AG09309 (cell line): ENCODE measurements at regions not wholly inside any gene's neighbourhood (a gene's known extent, or its start where the extent isn't known, plus 50 kb on each side); places are given as distances from the start of the nearest gene placed in this dataset.

Experiments
- DNase-seq: peaks from one replicate; pipeline ENCODE4 v3.0.0-alpha.2; 2010; ENCODE audit warnings: low read depth
- H3K4me3 ChIP-seq: 2 replicates; pipeline ENCODE4 v1.5.1; 2011; ENCODE audit warnings: mild to moderate bottlenecking, low read depth, low read length, moderate library complexity; ENCODE audit not compliant: control insufficient read depth
- TF ChIP-seq, protein P1 (sequence below): IDR thresholded peaks from 2 replicates; pipeline ENCODE4 v1.5.1; 2011; ENCODE audit warnings: mild to moderate bottlenecking, low read depth, low read length, inconsistent platforms; ENCODE audit not compliant: insufficient read depth, control insufficient read depth; ENCODE audit errors: missing control alignments

DNA sequence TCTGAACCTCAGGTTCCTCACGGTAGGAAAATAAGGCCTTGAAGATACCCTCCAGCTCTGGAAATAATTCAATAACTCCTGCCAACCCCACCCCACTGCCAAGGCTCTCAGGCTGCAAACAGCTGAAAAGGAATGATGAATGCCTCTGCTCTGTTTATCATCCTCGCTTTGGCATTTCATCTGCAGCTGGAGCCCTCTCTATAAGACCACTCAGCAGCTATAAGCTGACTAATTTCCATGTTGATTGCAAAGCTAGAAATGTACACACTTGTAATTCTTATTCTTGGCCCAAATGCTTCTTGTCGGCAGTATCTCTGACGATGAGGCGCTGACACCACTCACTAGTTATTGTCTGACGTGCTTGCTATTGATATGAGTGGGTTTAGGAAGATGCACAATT lies 408.4 kb upstream of the NMUR2 start:
- no peak for DNase-seq
- H3K4me3 ChIP-seq: no peak overlapping the region
- TF ChIP-seq, protein P1, sequence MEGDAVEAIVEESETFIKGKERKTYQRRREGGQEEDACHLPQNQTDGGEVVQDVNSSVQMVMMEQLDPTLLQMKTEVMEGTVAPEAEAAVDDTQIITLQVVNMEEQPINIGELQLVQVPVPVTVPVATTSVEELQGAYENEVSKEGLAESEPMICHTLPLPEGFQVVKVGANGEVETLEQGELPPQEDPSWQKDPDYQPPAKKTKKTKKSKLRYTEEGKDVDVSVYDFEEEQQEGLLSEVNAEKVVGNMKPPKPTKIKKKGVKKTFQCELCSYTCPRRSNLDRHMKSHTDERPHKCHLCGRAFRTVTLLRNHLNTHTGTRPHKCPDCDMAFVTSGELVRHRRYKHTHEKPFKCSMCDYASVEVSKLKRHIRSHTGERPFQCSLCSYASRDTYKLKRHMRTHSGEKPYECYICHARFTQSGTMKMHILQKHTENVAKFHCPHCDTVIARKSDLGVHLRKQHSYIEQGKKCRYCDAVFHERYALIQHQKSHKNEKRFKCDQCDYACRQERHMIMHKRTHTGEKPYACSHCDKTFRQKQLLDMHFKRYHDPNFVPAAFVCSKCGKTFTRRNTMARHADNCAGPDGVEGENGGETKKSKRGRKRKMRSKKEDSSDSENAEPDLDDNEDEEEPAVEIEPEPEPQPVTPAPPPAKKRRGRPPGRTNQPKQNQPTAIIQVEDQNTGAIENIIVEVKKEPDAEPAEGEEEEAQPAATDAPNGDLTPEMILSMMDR: no peak

DNA sequence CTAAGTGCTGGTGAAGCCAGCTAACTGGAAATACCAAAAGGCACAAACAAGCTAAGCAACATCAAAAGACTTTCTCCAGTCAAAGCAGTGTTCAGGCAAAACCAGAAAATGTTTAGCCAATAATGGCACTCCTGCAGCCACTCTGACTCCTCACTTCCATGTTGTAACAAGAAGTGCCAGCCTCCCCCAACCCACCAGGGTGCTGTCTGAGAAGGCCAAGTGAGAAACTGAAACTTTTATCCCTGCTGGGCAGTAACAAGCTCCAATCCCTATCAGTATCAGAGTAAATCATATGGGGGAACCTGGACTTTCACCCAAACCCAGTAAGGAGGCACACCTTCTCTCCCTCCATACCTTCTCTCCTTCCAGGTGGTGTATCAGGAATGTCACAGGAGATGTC lies 414.8 kb upstream of the NMUR2 start:
- H3K4me3 ChIP-seq: no peak overlapping the region
- DNase-seq: no peak
- TF ChIP-seq, protein P1: no peak

DNA sequence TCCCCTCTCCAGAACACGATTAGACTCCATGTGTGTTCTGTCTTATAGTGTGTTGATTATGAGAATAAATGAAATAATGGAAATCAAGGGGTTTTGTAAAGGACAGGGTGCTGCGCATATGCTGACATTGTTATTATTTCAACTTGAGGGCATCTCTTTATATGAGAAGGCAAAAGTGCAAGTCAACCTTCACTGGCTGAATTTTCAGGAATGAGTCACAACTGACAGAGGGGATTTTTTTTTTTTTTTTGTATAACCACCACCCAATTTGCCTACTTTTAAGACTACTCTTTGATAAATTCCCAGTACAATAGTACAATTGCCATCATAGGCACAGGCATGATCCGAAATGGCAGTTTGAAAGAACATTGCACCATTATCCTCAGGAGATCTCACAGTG lies 419.2 kb upstream of the NMUR2 start:
- DNase-seq: no peak
- TF ChIP-seq, protein P1: no peak
- no peak overlapping the region for H3K4me3 ChIP-seq

DNA sequence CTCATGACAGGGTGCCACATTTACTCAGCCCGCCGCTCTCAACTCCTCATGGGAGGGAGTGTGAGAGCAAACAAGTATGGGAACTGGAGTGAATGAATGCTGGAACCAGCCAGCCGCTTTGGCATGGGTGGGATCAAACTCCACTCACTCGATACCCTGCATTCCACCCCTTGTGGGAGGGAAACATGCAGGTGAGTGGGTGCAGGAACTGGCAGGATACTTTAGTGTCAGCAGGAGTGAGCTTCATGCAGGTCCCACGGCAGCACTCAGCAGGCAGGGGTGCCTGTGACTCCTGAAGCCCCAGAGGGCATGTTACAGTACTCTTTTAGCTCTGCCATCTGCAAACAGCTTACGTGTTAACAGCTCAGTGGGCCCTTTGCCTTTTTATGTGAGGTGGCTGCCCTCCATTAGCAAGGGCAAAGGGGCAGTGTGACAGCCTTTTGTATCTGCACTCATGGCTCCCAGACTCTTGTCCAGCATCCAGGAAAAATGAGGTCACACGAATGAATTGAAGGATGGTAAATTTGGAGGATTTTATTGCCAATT lies 433.2 kb upstream of the NMUR2 start:
- H3K4me3 ChIP-seq: no peak overlapping the region
- TF ChIP-seq, protein P1: no peak
- DNase-seq: no peak

DNA sequence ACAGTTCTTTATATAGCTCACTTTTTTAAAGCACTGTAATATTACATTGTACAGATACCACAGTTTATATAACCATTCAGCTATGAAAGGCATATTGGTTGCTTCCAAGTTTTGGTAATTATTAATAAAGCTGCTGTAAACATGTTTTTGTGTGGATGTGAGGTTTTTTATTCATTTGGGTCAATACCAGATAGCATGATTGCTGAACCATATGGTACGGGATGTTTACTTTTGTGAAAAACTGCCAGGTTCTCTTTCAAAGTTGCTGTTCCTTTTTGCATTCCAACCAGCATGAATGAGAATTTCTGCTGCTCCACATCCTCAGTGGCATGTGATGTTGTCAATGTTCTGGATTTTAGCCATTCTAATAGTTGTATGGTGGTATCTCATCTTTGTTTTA lies 439.6 kb upstream of the NMUR2 start:
- H3K4me3 ChIP-seq: no peak overlapping the region
- TF ChIP-seq, protein P1: no peak
- DNase-seq: no peak

- TF ChIP-seq, protein P1: no peak
- DNase-seq: no peak
These were observed 448.3 kb upstream of the NMUR2 start for GRCh38 chr5:152853361-152853760.

DNA sequence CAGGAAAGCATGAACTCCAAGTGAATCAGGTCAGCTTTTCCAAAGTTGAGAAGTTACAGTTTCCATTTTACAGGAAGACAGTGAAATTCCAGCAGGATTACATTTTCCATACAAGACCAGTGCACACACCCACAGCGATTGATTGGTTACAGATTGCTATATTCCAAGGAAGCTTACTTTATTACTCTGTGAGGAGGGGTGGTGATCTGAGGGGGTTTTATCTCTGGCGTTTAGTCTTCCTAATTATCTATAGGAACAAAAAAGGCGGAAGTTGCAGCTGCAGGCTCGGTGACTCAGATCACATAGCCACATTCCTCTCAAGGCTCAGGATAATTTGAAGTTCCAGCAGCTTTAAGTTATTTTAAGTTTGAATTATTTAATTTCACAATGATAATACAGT lies 450.4 kb upstream of the NMUR2 start:
- H3K4me3 ChIP-seq: no peak overlapping the region
- TF ChIP-seq, protein P1: no peak
- no peak for DNase-seq

More at GRCh38 chr5:152853361-152853760, 448.3 kb upstream of the NMUR2 start:
- no peak overlapping the region for H3K4me3 ChIP-seq
